ENCODE measurements at regions not wholly inside any gene's neighbourhood (a gene's known extent, or its start where the extent isn't known, plus 50 kb on each side); places are given as distances from the start of the nearest gene placed in this dataset.

DNA sequence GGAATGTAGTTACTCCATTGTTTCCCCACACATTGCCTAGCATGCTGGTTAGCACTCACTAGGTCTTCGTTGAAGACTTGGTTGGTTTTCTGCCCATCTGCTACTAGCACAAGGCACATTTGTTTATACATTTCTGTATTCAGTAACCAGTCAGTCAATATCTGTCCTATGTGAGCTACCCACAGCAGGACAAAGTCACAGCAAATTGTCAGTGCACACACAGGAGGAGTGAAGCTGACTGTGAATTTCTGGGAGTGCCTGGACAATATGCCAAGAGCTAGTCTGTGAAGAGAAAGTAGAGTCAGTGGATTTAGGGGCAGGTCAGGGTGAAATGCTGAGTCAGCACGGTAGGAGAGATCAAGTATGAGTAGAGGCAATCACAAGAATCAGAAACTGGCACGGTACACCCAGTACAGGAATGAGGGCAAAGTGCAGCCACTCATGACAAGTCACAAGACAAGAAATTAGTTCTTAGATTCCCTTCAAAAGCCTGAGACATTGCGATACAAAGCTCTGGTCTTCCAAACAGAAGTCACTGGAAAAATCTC lies 1049.8 kb upstream of the POU3F4 start:
- TF ChIP-seq GABPA (IDR thresholded peaks at IDR 0.05; ENCODE audit: low read depth, low read length) (no peak), GABPA (CRISPR knock-in tag; IDR thresholded peaks at IDR 0.05; ENCODE audit: low read depth) (no peak), NFIC (IDR thresholded peaks at IDR 0.05; ENCODE audit: low read length) (no peak), ZFP41 (CRISPR knock-in tag; IDR thresholded peaks at IDR 0.05; ENCODE audit: borderline replicate concordance) (no peak), ZNF792 (CRISPR knock-in tag; IDR thresholded peaks at IDR 0.05) (no peak), EZH2 (conservative IDR thresholded peaks at IDR 0.05; ENCODE audit: low read depth, low read length) (no peak), ZKSCAN1 (IDR thresholded peaks at IDR 0.05; ENCODE audit: low read length) (no peak), CTCF (CRISPR knock-in tag; IDR thresholded peaks at IDR 0.05) (no peak)
- TF ChIP-seq, protein P1, sequence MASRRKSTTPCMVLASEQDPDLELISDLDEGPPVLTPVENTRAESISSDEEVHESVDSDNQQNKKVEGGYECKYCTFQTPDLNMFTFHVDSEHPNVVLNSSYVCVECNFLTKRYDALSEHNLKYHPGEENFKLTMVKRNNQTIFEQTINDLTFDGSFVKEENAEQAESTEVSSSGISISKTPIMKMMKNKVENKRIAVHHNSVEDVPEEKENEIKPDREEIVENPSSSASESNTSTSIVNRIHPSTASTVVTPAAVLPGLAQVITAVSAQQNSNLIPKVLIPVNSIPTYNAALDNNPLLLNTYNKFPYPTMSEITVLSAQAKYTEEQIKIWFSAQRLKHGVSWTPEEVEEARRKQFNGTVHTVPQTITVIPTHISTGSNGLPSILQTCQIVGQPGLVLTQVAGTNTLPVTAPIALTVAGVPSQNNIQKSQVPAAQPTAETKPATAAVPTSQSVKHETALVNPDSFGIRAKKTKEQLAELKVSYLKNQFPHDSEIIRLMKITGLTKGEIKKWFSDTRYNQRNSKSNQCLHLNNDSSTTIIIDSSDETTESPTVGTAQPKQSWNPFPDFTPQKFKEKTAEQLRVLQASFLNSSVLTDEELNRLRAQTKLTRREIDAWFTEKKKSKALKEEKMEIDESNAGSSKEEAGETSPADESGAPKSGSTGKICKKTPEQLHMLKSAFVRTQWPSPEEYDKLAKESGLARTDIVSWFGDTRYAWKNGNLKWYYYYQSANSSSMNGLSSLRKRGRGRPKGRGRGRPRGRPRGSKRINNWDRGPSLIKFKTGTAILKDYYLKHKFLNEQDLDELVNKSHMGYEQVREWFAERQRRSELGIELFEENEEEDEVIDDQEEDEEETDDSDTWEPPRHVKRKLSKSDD (CRISPR knock-in tag; IDR thresholded peaks at IDR 0.05; ENCODE audit: low read depth): no peak
